Stimulated activated CD8-positive, alpha-beta memory T cell treated with anti-CD3 and anti-CD28 coated beads, Interleukin-4, amount 100 ng/mL, for 48 hours (primary cell): ENCODE measurements at regions not wholly inside any gene's neighbourhood (a gene's known extent, or its start where the extent isn't known, plus 50 kb on each side); places are given as distances from the start of the nearest gene placed in this dataset.
"Not testable (repeated sequence)": the region's sequence is repeated elsewhere in the genome, so short reads cannot be mapped to it uniquely, and the experiment has no call there.

Experiments
- DNase-seq: peaks from one replicate; pipeline ENCODE4 v3.0.0-alpha.2; 2020

DNA sequence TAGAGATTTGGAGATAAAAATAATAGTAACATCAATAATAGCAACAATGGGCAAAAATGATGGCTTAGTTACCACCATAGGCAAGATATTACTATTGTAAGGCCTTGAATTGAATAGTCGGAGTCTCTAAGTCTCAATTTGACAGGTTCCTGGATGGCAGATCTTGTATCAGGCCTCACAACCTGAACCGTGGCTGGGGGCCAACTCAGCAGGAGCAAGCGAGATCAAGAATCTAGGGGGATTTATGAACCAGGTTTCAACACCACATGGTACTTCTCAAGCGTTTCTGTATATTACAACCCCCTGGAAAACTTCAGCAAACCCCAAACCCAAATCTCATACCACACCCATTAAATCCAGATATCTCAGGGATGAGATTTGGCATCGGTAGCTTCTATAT is 573.8 kb downstream of the LIG4 start:
- no peak for DNase-seq

GRCh38 chr13:107625648-107626047 is 589.7 kb downstream of the LIG4 start:
- DNase-seq: no peak

GRCh38 chr13:107617527-107617926 is 597.8 kb downstream of the LIG4 start:
- no peak for DNase-seq

DNA sequence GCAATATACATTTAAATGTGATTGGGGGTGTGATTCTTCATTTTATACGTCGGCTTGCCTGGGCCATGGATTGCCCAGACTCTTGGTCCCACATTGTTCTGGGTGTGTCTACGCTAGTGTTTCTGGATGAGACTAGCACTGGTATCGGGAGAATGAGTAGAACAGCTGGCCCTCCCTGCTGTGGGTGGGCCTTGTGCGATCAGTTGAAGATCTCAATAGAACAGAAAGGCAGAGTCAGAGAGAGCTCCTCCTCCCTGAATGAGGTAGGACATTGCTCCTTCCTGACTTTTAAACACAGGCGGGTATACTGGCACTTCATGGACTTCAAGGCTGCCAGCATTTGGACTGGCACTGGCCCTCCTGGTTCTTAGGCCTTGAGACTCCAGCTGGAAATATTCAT is 603.0 kb downstream of the LIG4 start:
- no peak for DNase-seq

DNA sequence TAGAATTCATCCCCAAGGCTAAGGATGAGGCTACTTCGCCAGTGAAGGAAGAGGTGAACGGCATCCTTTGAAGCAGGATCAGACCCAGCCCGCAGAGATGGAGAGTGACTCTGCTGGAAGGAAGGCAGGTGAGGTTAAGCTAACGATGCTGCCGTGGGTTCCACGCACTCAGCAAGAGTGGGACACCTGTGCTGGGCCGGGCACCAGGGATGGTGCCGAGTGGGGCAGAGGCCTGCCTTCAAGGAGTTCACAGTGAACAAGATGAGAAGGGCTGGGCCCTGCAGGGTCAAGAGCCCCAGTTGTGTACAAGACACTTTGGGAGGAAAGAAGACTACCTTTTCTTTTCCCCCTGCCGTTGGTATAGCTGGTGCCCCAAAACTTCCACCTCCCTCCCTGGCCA is 606.6 kb downstream of the LIG4 start:
- DNase-seq: no peak

GRCh38 chr13:107600971-107601370 is 614.4 kb downstream of the LIG4 start:
- DNase-seq: no peak

- DNase-seq: not testable (repeated sequence)
These were observed 619.0 kb downstream of the LIG4 start for GRCh38 chr13:107596306-107596705.

- no peak for DNase-seq
These were observed 624.8 kb downstream of the LIG4 start for GRCh38 chr13:107590556-107590955.

DNA sequence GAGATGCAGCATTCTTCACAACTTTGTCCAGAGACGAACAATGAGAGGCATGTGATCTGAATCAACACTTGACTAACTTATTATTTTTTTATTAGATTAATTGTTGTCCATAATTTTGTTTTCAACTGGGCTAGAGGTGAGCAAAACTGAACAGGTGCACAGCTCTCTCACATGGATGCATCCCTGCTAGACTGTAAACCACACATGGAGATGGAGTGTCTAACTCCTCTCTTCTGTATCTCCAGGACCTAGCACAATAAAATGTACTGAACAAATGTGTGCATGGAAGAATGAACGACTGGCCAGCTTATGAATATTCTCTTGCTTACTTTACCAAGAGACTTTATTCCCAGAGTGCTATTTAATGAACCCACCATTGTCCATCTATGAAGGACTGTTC is 627.7 kb downstream of the LIG4 start:
- DNase-seq: no peak

GRCh38 chr13:107586216-107586615 is 629.1 kb downstream of the LIG4 start:
- no peak for DNase-seq

DNA sequence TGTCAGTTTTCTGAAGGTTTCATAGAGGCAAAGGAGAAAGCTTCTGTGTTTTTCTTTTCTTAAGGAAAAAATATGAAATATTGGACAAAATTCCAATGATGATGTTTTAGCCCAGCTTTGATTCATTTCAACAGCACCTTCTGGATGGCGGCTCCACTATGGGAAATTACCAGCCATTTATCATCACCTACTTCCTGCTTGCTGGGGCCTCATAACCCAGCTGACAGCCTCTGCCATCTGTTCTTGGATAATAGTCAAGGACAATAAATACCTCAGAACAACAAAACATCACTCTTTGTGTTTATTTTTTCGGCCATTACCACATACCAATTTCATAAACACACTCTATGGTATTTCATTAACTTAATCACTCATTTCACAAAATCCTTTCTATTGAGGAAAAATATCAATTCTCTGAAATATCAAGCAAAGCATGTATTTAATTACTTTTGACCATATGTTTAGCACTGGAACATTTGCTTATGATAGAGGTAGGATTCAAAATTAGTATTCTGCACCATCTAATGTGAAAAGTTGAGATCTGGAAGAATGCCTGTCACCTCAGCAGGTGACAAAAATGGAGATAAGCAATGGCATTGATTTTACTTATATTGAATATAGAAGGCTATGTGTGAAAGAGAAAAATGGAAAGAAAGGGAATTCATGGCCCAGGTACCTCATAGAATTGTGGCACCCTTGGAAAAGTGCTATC is 629.7 kb downstream of the LIG4 start:
- DNase-seq: no peak

GRCh38 chr13:107582171-107582570 is 633.2 kb downstream of the LIG4 start:
- DNase-seq: no peak

GRCh38 chr13:107580741-107581412 is 634.5 kb downstream of the LIG4 start:
- no peak for DNase-seq

DNA sequence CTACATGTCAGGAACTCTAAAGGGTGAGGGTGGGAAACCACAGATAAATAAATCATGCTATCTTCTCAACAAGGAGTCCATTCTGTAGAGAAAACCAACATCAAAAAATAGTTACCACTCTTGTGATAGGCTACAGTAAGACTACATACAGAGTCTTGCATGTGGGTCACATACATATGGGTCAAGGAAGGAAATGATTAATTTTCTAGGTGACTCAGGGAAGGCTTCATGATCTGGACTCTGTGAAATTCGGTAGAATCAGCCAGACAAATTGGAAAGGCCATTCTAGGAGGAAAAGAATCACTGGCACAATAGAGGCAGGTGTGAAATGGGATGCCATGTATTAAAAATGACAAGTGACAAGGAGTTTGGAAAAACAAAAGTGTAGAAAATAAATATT is 638.9 kb downstream of the LIG4 start:
- DNase-seq: no peak

GRCh38 chr13:107574517-107575210 is 640.7 kb downstream of the LIG4 start:
- DNase-seq: no peak

- DNase-seq: no peak
These were observed 642.2 kb downstream of the LIG4 start for GRCh38 chr13:107573184-107573583.

DNA sequence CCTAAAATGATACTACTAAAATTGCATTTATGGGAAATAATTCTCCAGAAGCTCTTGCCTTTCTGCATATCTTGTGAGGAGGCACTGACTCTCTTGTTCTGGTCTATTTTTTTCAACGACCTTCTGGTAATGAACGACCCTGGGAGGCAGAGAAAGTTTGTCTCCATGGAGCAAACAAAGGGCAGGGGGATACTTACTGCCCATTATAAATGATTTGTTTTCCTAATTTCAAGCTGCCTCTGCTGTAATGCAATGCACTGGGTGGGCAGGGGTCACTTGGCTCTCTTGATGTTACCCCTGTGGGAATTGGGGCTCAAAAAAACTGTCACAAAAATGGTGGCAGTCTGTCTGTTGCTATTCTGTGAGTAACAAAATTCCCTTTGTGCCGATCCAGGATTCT is 643.2 kb downstream of the LIG4 start:
- DNase-seq: no peak

DNA sequence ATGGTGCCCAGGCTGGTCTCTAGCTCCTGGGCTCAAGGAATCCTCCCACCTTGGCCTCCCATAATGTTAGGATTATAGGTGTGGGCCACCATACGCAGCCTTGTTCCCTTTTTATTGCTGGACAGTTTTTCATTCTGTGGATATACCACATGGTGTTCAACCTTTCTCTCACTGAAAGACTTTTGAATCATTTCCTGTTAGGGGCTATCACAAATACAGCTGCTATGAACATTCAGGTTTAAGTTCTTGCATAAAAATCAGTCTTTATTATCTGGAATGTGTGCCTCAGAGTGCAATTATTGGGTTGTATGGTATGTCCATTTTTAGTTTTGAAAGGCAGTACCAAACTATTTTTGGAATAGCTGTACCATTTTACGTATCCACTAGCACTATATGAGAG is 647.2 kb downstream of the LIG4 start:
- no peak for DNase-seq

DNA sequence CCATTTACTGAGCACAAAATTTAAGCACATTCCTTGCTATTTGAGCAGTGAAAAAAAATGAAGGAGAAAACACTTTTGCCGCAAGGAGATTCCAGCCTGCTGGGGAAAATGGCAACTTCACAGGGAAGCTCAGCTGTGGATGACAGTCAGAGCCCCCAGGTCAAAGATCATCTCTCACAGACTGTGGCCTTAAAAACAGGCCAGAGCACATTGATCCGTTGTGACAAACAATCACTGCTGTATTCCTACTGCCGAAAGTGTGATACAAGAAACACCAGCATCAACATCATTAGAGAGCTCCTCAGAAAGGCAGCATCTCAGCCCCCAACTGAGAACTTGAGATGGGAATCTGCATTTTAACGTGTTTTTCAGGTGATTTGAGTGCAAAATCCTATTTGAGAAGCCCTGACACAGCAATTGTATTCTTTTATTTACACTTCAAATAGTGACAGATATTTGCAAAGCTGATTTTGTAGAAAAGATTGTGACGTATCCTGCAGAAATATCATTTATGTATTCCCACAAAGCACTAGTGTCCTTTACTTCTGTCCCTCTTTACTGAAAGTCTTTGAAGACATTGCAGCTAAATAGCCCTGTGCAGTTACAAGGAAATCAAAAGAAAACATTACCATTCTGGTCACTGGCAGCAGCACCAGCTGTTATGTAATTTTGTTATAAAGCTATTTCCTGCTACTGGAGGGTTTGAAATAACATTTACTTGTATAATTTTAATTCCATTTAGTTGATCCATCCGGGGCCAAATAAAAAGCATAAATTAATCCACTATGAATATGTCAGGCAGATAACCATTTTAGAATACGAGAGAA is 652.0 kb downstream of the LIG4 start:
- DNase-seq: no peak

DNA sequence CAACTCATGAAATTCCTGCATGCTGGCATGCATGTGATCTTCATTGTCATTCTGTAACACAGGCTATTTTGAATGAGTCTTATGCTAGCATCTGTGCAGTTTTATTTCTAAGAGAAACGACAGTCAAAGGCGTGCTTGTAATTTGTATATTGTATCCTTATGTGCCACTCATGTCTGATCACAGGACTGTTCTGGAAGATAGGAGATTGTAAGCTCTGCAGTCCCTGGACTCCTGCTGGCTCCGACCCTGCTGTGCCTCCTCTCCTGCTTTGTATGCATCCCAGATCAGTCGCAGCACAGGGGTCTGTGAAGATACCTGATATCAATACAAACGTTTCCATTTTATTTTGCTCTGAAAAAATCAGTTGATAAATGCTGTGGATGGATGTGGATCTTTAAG is 653.1 kb downstream of the LIG4 start:
- no peak for DNase-seq

DNA sequence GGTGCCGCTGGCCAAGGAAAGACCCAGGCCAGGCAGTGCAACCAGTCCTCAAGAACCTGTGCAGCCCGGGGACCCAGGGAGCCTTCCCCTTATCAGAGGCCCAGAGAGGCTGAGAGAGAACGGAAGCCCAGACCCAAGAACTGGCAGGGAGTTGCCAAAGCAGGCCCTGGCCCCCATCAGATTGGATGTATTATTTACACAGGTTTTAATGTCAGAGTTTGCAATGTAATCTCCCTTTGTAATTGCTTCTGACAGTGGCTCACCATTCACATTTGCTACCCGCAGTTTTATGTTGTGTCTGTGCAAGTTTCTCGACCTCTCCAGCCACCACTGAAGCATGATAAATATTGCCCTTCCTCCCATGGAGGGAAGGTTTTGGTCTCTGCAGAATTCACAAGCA is 660.9 kb downstream of the LIG4 start:
- DNase-seq: no peak

GRCh38 chr13:107553838-107554237 is 661.5 kb downstream of the LIG4 start:
- DNase-seq: no peak

DNA sequence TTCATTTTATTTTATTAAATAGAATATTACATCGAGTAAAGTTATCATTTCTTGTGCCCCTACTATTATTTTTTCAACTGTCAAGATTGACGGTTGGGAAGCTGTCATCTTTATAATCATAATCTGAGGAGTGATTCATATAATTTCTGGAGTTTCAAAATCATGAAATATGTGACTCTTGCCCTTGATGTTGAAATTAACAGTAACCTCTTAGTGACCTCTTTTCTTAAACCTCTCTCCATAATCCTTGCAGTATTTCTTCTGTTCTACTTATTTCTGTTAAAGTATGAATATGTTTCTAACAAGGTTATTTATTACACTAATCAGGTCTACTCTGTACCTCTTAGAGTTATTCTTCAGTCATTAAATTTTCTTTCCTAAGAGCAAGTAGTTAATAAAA is 663.8 kb downstream of the LIG4 start:
- DNase-seq: no peak
